ENCODE measurements at regions not wholly inside any gene's neighbourhood (a gene's known extent, or its start where the extent isn't known, plus 50 kb on each side); places are given as distances from the start of the nearest gene placed in this dataset.

GRCh38 chr20:53666144-53666543 lies 72.5 kb upstream of the ZNF217 start:
- TF ChIP-seq CTCF (IDR thresholded peaks at IDR 0.05) (no peak), POLR2AphosphoS5 (IDR thresholded peaks at IDR 0.05) (no peak), POLR2A (IDR thresholded peaks at IDR 0.05) (no peak)

Data from breast epithelium (tissue), 3 donors.